ENCODE measurements at regions not wholly inside any gene's neighbourhood (a gene's known extent, or its start where the extent isn't known, plus 50 kb on each side); places are given as distances from the start of the nearest gene placed in this dataset.

DNA sequence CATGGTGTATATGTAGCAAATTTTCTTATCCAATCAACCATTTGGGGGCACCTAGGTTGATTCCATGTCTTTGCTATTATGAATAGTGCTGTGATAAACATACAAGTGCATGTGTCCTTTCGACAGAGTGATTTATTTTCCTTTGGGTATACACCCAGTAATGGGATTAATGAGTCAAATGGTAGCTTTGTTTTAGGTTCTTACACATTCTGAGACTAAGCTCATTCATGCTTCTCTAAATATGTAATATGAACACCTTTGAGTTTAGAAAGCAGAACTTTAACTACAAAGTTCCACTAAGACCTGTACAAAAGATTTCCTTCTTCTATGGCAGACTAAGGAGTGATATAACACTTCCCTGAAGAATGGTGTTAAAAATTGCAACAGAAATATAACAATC, 627.0 kb downstream of the KCNA4 start:
- no peaks in the 10 kb centered on the region for H3K4me1 Mint-ChIP-seq (ENCODE audit: low read depth)
- H3K9me3 Mint-ChIP-seq (ENCODE audit: low read depth): peaks cover 7% of the 10 kb centered on the region
- no peak overlapping the region for H3K4me3 Mint-ChIP-seq (ENCODE audit: unreplicated experiment)
- no peak for DNase-seq (ENCODE audit: low spot score)
- H3K27ac Mint-ChIP-seq (ENCODE audit: unreplicated experiment): no peak overlapping the region
- peaks cover 5% of the 10 kb centered on the region for H3K27me3 Mint-ChIP-seq (ENCODE audit: low read depth)
- H3K36me3 Mint-ChIP-seq (ENCODE audit: low read depth): no peaks in the 10 kb centered on the region
- TF ChIP-seq, protein P1, sequence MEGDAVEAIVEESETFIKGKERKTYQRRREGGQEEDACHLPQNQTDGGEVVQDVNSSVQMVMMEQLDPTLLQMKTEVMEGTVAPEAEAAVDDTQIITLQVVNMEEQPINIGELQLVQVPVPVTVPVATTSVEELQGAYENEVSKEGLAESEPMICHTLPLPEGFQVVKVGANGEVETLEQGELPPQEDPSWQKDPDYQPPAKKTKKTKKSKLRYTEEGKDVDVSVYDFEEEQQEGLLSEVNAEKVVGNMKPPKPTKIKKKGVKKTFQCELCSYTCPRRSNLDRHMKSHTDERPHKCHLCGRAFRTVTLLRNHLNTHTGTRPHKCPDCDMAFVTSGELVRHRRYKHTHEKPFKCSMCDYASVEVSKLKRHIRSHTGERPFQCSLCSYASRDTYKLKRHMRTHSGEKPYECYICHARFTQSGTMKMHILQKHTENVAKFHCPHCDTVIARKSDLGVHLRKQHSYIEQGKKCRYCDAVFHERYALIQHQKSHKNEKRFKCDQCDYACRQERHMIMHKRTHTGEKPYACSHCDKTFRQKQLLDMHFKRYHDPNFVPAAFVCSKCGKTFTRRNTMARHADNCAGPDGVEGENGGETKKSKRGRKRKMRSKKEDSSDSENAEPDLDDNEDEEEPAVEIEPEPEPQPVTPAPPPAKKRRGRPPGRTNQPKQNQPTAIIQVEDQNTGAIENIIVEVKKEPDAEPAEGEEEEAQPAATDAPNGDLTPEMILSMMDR (IDR thresholded peaks at IDR 0.05): no peak

DNA sequence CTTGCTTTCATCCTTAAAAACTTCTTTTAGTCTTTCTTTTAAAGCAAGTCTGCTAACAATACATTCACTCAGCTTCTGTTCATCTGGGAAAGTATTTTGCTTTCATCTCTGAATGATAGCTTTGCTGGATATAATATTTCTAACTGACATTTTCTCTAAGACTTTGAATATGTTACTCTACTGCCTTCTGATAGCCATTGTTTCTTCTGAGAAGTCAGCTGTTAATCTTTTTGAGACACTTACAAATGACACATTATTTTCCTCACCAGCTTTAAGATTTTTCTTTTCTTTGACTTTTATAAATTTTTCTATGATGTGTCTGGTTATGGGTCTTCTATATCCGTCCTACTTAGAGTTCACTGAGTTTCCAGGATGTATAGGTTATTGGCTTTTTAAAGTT, 643.1 kb downstream of the KCNA4 start:
- Mint-ChIP-seq H3K4me3 (ENCODE audit: unreplicated experiment) (no peak overlapping the region), H3K27ac (ENCODE audit: unreplicated experiment) (no peak overlapping the region), H3K9me3 (ENCODE audit: low read depth) (peaks cover 18% of the 10 kb centered on the region), H3K4me1 (ENCODE audit: low read depth) (no peaks in the 10 kb centered on the region), H3K36me3 (ENCODE audit: low read depth) (peaks cover 2% of the 10 kb centered on the region), H3K27me3 (ENCODE audit: low read depth) (peaks cover 7% of the 10 kb centered on the region)
- DNase-seq (ENCODE audit: low spot score): no peak
- TF ChIP-seq, protein P1 (IDR thresholded peaks at IDR 0.05): no peak

DNA sequence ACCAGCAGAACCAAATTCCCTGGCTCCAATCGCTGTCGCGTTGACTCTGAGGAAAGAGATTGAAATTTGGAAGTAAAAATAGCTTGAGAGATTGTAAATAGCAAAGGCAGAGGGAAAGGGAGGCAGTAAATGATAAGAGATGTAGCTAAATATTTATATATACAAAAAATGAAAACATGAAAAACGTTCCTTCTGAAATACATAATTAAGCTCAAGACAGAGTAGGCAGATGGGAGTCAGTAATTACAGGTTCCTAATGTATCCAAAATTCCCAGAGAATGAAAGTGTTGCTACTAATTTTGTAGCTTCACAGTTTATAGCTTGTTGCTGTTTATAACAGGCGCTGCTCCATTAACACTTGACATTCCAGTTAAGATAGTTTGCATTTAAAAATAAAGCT, 648.7 kb downstream of the KCNA4 start:
- Mint-ChIP-seq H3K27me3 (ENCODE audit: low read depth) (peaks cover 26% of the 10 kb centered on the region), H3K4me3 (ENCODE audit: unreplicated experiment) (no peak overlapping the region)

DNA sequence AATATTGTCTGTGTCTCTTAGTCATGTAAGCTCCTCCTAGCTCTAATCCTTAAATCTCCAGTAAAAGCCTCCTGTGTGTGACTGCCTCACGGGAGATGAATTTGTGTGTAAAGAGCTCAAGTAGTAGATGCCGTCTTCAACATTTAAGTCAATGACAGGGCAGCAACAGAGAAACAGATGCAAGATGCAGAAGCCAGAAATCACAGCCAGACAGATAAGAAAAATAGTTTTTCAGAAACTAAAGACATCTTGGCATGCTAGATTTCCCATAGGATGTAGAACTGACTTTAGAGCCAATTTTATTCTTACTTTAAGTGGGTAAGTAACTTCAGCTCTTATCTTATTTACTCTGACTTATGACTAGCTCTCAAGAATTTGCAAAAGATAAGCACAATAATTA, 652.8 kb downstream of the KCNA4 start:
- Mint-ChIP-seq H3K36me3 (ENCODE audit: low read depth) (no peaks in the 10 kb centered on the region), H3K27ac (ENCODE audit: unreplicated experiment) (no peak overlapping the region), H3K4me3 (ENCODE audit: unreplicated experiment) (no peak overlapping the region), H3K4me1 (ENCODE audit: low read depth) (peaks cover 9% of the 10 kb centered on the region), H3K27me3 (ENCODE audit: low read depth) (peaks cover 30% of the 10 kb centered on the region), H3K9me3 (ENCODE audit: low read depth) (no peaks in the 10 kb centered on the region)
- TF ChIP-seq, protein P1 (IDR thresholded peaks at IDR 0.05): no peak
- DNase-seq (ENCODE audit: low spot score): no peak

More for the DNA sequence above, 648.7 kb downstream of the KCNA4 start:
- Mint-ChIP-seq H3K9me3 (ENCODE audit: low read depth) (no peaks in the 10 kb centered on the region), H3K36me3 (ENCODE audit: low read depth) (no peaks in the 10 kb centered on the region), H3K4me1 (ENCODE audit: low read depth) (no peaks in the 10 kb centered on the region), H3K27ac (ENCODE audit: unreplicated experiment) (no peak overlapping the region)
- DNase-seq (ENCODE audit: low spot score): no peak
- TF ChIP-seq, protein P1 (IDR thresholded peaks at IDR 0.05): no peak

DNA sequence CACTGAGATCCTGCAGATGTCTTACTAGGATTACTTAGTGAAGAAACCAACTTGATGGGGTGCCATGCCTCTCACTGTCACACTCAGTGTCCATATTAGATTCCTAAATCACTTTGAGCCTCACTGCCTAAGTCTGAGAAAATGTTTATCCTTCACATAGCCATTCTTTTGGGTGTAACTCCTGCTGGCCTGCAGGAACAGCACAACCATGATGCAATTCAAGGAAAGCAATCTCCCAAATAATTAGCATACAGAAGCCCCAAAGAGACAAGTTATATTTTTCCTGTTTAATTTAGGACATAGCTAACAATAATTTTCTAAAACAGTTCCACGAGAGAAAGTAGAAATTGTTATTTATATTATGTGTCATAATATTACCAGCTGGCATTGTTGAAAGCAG, 655.5 kb downstream of the KCNA4 start:
- TF ChIP-seq, protein P1 (IDR thresholded peaks at IDR 0.05): no peak
- no peaks in the 10 kb centered on the region for H3K36me3 Mint-ChIP-seq (ENCODE audit: low read depth)
- peaks cover 27% of the 10 kb centered on the region for H3K27me3 Mint-ChIP-seq (ENCODE audit: low read depth)
- H3K9me3 Mint-ChIP-seq (ENCODE audit: low read depth): peaks cover 2% of the 10 kb centered on the region
- DNase-seq (ENCODE audit: low spot score): no peak
- no peak overlapping the region for H3K4me3 Mint-ChIP-seq (ENCODE audit: unreplicated experiment)
- H3K4me1 Mint-ChIP-seq (ENCODE audit: low read depth): peaks cover 9% of the 10 kb centered on the region
- no peak overlapping the region for H3K27ac Mint-ChIP-seq (ENCODE audit: unreplicated experiment)

Data from chondrocyte (in vitro differentiated cells).